Jurkat, Clone E6-1 (cell line): ENCODE measurements at regions not wholly inside any gene's neighbourhood (a gene's known extent, or its start where the extent isn't known, plus 50 kb on each side); places are given as distances from the start of the nearest gene placed in this dataset.
"Not testable (repeated sequence)": the region's sequence is repeated elsewhere in the genome, so short reads cannot be mapped to it uniquely, and the experiment has no call there.

ENCODE experiments used
- DNase-seq: peaks from one replicate; pipeline ENCODE4 v3.0.0-alpha.2; 2011; ENCODE audit warnings: low read depth, low spot score
- H3K4me3 ChIP-seq: 2 replicates; pipeline ENCODE4 v1.5.1; 2011; ENCODE audit warnings: mild to moderate bottlenecking, low read length, control low read depth, moderate library complexity

GRCh38 chr16:52690468-52690867, 143.5 kb upstream of the TOX3 start:
- DNase-seq: no peak
- no peak overlapping the region for H3K4me3 ChIP-seq

- no peak for DNase-seq
- no peak overlapping the region for H3K4me3 ChIP-seq
Measured at GRCh38 chr16:52680993-52681392, 134.1 kb upstream of the TOX3 start.

GRCh38 chr16:52677501-52677900, 130.6 kb upstream of the TOX3 start:
- H3K4me3 ChIP-seq: no peak overlapping the region
- DNase-seq: no peak

- no peak overlapping the region for H3K4me3 ChIP-seq
- DNase-seq: no peak
Measured at GRCh38 chr16:52676959-52677358, 130.0 kb upstream of the TOX3 start.

- H3K4me3 ChIP-seq: no peak overlapping the region
- DNase-seq: no peak
Measured at GRCh38 chr16:52671590-52671989, 124.6 kb upstream of the TOX3 start.

- DNase-seq: no peak
- H3K4me3 ChIP-seq: no peak overlapping the region
Measured at GRCh38 chr16:52657924-52658323, 111.0 kb upstream of the TOX3 start.

GRCh38 chr16:52655916-52656315, 109.0 kb upstream of the TOX3 start:
- DNase-seq, H3K4me3 ChIP-seq: not testable (repeated sequence)

- not testable (repeated sequence) for DNase-seq, H3K4me3 ChIP-seq
Measured at GRCh38 chr16:52655156-52655555, 108.2 kb upstream of the TOX3 start.

- DNase-seq: no peak
- no peak overlapping the region for H3K4me3 ChIP-seq
Measured at GRCh38 chr16:52652033-52652432, 105.1 kb upstream of the TOX3 start.

GRCh38 chr16:52650789-52651188, 103.8 kb upstream of the TOX3 start:
- no peak for DNase-seq
- H3K4me3 ChIP-seq: no peak overlapping the region

- no peak for DNase-seq
- H3K4me3 ChIP-seq: no peak overlapping the region
Measured at GRCh38 chr16:52650318-52650717, 103.4 kb upstream of the TOX3 start.

- no peak overlapping the region for H3K4me3 ChIP-seq
- DNase-seq: no peak
Measured at GRCh38 chr16:52649870-52650269, 102.9 kb upstream of the TOX3 start.

- no peak overlapping the region for H3K4me3 ChIP-seq
- no peak for DNase-seq
Measured at GRCh38 chr16:52647588-52647987, 100.6 kb upstream of the TOX3 start.

GRCh38 chr16:52643006-52643405, 96.1 kb upstream of the TOX3 start:
- no peak for DNase-seq
- no peak overlapping the region for H3K4me3 ChIP-seq

- DNase-seq: no peak
- H3K4me3 ChIP-seq: no peak overlapping the region
Measured at GRCh38 chr16:52634528-52634927, 87.6 kb upstream of the TOX3 start.

- DNase-seq: no peak
- H3K4me3 ChIP-seq: no peak overlapping the region
Measured at GRCh38 chr16:52634104-52634503, 87.2 kb upstream of the TOX3 start.

- no peak for DNase-seq
- H3K4me3 ChIP-seq: no peak overlapping the region
Measured at GRCh38 chr16:52633230-52633629, 86.3 kb upstream of the TOX3 start.

- no peak overlapping the region for H3K4me3 ChIP-seq
- DNase-seq: no peak
Measured at GRCh38 chr16:52631711-52632110, 84.8 kb upstream of the TOX3 start.

GRCh38 chr16:52630711-52631110, 83.8 kb upstream of the TOX3 start:
- DNase-seq: no peak
- H3K4me3 ChIP-seq: no peak overlapping the region

GRCh38 chr16:52629296-52629695, 82.4 kb upstream of the TOX3 start:
- H3K4me3 ChIP-seq: no peak overlapping the region
- no peak for DNase-seq

- DNase-seq: no peak
- no peak overlapping the region for H3K4me3 ChIP-seq
Measured at GRCh38 chr16:52624891-52625290, 77.9 kb upstream of the TOX3 start.

GRCh38 chr16:52621651-52622050, 74.7 kb upstream of the TOX3 start:
- no peak for DNase-seq
- H3K4me3 ChIP-seq: no peak overlapping the region
